ENCODE measurements at regions not wholly inside any gene's neighbourhood (a gene's known extent, or its start where the extent isn't known, plus 50 kb on each side); places are given as distances from the start of the nearest gene placed in this dataset.

GRCh38 chr13:87089391-87089790 lies 581.8 kb upstream of the SLITRK5 start:
- TF ChIP-seq CTCF (IDR thresholded peaks at IDR 0.05; ENCODE audit: low read depth, low read length, missing control alignments): no peak
- DNase-seq (ENCODE audit: low read depth): no peak

GRCh38 chr13:87093399-87093798 lies 577.8 kb upstream of the SLITRK5 start:
- no peak overlapping the region for H3K4me3 ChIP-seq (ENCODE audit: low read depth, low read length)
- no peak for TF ChIP-seq CTCF (IDR thresholded peaks at IDR 0.05; ENCODE audit: low read depth, low read length, missing control alignments)
- no peak for DNase-seq (ENCODE audit: low read depth)

More at GRCh38 chr13:87089391-87089790, 581.8 kb upstream of the SLITRK5 start:
- H3K4me3 ChIP-seq (ENCODE audit: low read depth, low read length): no peak overlapping the region

DNA sequence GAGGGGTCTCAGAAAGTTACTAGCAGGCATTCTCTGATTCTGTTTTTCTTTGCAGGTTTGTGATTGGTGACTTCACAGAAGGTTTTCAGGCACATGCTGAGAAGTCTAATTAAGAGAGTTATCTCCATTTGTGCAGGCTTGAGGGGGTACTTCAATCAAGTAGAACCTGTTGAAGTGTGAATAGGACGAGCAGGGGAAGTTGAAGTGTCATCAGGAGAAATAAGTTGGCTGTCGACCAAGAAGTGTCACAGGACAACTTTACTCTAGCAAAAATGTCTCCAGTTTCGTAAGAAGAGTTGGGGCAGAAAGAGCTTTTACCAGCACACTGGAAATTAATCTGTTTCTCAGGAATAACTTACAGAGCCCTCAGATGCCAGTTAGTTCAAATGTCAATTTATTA lies 576.5 kb upstream of the SLITRK5 start:
- no peak for DNase-seq (ENCODE audit: low read depth)
- no peak for TF ChIP-seq CTCF (IDR thresholded peaks at IDR 0.05; ENCODE audit: low read depth, low read length, missing control alignments)
- H3K4me3 ChIP-seq (ENCODE audit: low read depth, low read length): no peak overlapping the region

DNA sequence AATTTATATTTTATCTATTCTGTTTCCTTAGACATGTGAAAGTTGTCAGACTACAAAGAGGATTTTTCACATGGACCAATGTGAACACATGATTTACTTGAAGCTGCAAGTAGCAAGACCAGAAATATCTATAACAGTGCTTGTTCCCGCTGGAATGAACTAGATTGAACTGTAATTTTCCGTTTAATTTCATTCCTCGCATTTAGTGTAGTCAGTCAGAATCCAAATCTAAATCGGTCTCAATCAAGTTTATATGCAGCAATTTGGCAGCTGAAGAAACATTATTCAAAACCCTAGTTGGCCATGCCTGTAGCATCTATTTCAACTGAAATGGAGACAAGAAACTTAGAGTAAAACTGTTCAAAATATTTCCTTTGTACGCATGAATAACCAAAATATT lies 570.7 kb upstream of the SLITRK5 start:
- no peak for DNase-seq (ENCODE audit: low read depth)
- H3K4me3 ChIP-seq (ENCODE audit: low read depth, low read length): no peak overlapping the region
- TF ChIP-seq CTCF (IDR thresholded peaks at IDR 0.05; ENCODE audit: low read depth, low read length, missing control alignments): no peak

- DNase-seq (ENCODE audit: low read depth): no peak
- no peak for TF ChIP-seq CTCF (IDR thresholded peaks at IDR 0.05; ENCODE audit: low read depth, low read length, missing control alignments)
- no peak overlapping the region for H3K4me3 ChIP-seq (ENCODE audit: low read depth, low read length)
These were observed 563.5 kb upstream of the SLITRK5 start for GRCh38 chr13:87107651-87108050.

GRCh38 chr13:87120476-87120875 lies 550.7 kb upstream of the SLITRK5 start:
- no peak for DNase-seq (ENCODE audit: low read depth)
- no peak for TF ChIP-seq CTCF (IDR thresholded peaks at IDR 0.05; ENCODE audit: low read depth, low read length, missing control alignments)
- no peak overlapping the region for H3K4me3 ChIP-seq (ENCODE audit: low read depth, low read length)

DNA sequence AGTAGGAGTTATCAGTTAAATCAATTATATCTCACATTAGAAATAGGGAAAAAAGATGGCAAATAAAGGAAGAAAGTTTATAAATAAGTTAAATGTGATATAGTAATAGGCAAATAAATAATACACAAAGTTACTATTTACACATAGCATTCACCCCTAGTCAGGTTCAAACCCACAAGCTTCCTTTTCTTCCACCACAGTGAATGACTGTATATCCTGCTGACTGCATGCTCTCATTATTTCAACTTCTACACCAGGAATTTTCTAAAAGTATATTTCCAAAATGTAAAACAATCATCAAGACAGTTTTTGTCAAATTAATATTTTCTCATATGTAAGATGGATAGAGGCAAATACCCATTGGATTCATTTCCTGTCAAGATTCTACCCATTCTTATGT lies 548.6 kb upstream of the SLITRK5 start:
- no peak for DNase-seq (ENCODE audit: low read depth)
- no peak for TF ChIP-seq CTCF (IDR thresholded peaks at IDR 0.05; ENCODE audit: low read depth, low read length, missing control alignments)
- H3K4me3 ChIP-seq (ENCODE audit: low read depth, low read length): no peak overlapping the region
